ENCODE measurements at regions not wholly inside any gene's neighbourhood (a gene's known extent, or its start where the extent isn't known, plus 50 kb on each side); places are given as distances from the start of the nearest gene placed in this dataset.

- DNase-seq, result no peak
Observed at GRCh38 chr3:19093084-19093483, 55.2 kb upstream of the KCNH8 start.

GRCh38 chr3:19077388-19077787, 70.9 kb upstream of the KCNH8 start:
- DNase-seq, result no peak

- no peak for DNase-seq
Observed at GRCh38 chr3:19075037-19075436, 73.3 kb upstream of the KCNH8 start.

GRCh38 chr3:19074257-19074900, 73.9 kb upstream of the KCNH8 start:
- DNase-seq, result no peak

- no peak for DNase-seq
Observed at GRCh38 chr3:19073341-19074105, 74.8 kb upstream of the KCNH8 start.

GRCh38 chr3:19070325-19070724, 78.0 kb upstream of the KCNH8 start:
- DNase-seq, result no peak

GRCh38 chr3:19065027-19065426, 83.3 kb upstream of the KCNH8 start:
- DNase-seq, result no peak

- no peak for DNase-seq
Observed at GRCh38 chr3:19063936-19064335, 84.4 kb upstream of the KCNH8 start.

- DNase-seq, result no peak
Observed at GRCh38 chr3:19060404-19060803, 87.9 kb upstream of the KCNH8 start.

- DNase-seq, result no peak
Observed at GRCh38 chr3:19052874-19053273, 95.4 kb upstream of the KCNH8 start.

GRCh38 chr3:19046440-19046839, 101.9 kb upstream of the KCNH8 start:
- DNase-seq, result no peak

- DNase-seq, result no peak
Observed at GRCh38 chr3:19030522-19030839, 117.8 kb upstream of the KCNH8 start.

- DNase-seq, result no peak
Observed at GRCh38 chr3:19029837-19030521, 118.3 kb upstream of the KCNH8 start.

GRCh38 chr3:19025441-19025840, 122.9 kb upstream of the KCNH8 start:
- DNase-seq, result no peak

GRCh38 chr3:19022546-19022945, 125.8 kb upstream of the KCNH8 start:
- DNase-seq, result no peak

- no peak for DNase-seq
Observed at GRCh38 chr3:19016851-19017250, 131.5 kb upstream of the KCNH8 start.

- no peak for DNase-seq
Observed at GRCh38 chr3:19013879-19014278, 134.4 kb upstream of the KCNH8 start.

GRCh38 chr3:19012846-19013245, 135.5 kb upstream of the KCNH8 start:
- no peak for DNase-seq

GRCh38 chr3:19002606-19003005, 145.7 kb upstream of the KCNH8 start:
- DNase-seq, result no peak

GRCh38 chr3:18998069-18998468, 150.2 kb upstream of the KCNH8 start:
- no peak for DNase-seq

- no peak for DNase-seq
Observed at GRCh38 chr3:18992709-18993108, 155.6 kb upstream of the KCNH8 start.

- DNase-seq, result no peak
Observed at GRCh38 chr3:18989237-18989795, 159.0 kb upstream of the KCNH8 start.

GRCh38 chr3:18988614-18989229, 159.6 kb upstream of the KCNH8 start:
- no peak for DNase-seq

Data from activated CD8-positive, alpha-beta memory T cell treated with anti-CD3 and anti-CD28 coated beads, Interleukin-2, amount 50 U/mL, for 48 hours (primary cell).